ENCODE measurements at regions not wholly inside any gene's neighbourhood (a gene's known extent, or its start where the extent isn't known, plus 50 kb on each side); places are given as distances from the start of the nearest gene placed in this dataset.

- H3K9me3 Mint-ChIP-seq: peaks cover 0 to 23% (median 15%) of the 10 kb centered on the region in 5 donors
- H3K27me3 ChIP-seq (ENCODE audit: insufficient read depth, low read length, poor library complexity, severe bottlenecking): no peaks in the 10 kb centered on the region
Measured at GRCh38 chr14:35456261-35456660, 51.7 kb upstream of the NFKBIA start.

GRCh38 chr14:35458442-35458841, 53.9 kb upstream of the NFKBIA start:
- H3K27me3 Mint-ChIP-seq: peaks cover 5 to 17% of the 10 kb centered on the region in 2 donors
- H3K9me3 ChIP-seq (ENCODE audit: low read length): no peaks in the 10 kb centered on the region
- no peaks in the 10 kb centered on the region for H3K27me3 ChIP-seq (ENCODE audit: insufficient read depth, low read length, poor library complexity, severe bottlenecking)
- H3K36me3 ChIP-seq (ENCODE audit: insufficient read depth, low read length): no peaks in the 10 kb centered on the region
- ChIA-PET CTCF (no interaction called here), POLR2A (no interaction called here)
- DNase-seq: no peak
- no peak overlapping the region for H3K27ac Mint-ChIP-seq
- no peaks in the 10 kb centered on the region for H3K4me1 ChIP-seq (ENCODE audit: insufficient read depth, low read length)
- no peaks in the 10 kb centered on the region for H3K4me1 Mint-ChIP-seq
- no peak overlapping the region for H3K27ac ChIP-seq (ENCODE audit: low read depth, low read length)
- peaks cover 0 to 23% (median 15%) of the 10 kb centered on the region in 5 donors for H3K9me3 Mint-ChIP-seq
- H3K4me3 Mint-ChIP-seq: no peak overlapping the region
- peaks cover 0 to 16% (median 0%) of the 10 kb centered on the region in 3 donors for H3K36me3 Mint-ChIP-seq
- no peak overlapping the region for H3K4me3 ChIP-seq (ENCODE audit: low read length)

More at GRCh38 chr14:35456261-35456660, 51.7 kb upstream of the NFKBIA start:
- H3K27me3 Mint-ChIP-seq: peaks cover 5 to 17% of the 10 kb centered on the region in 2 donors
- H3K27ac ChIP-seq (ENCODE audit: low read depth, low read length): no peak overlapping the region
- H3K4me3 ChIP-seq (ENCODE audit: low read length): no peak overlapping the region
- no peaks in the 10 kb centered on the region for H3K4me1 ChIP-seq (ENCODE audit: insufficient read depth, low read length)
- H3K36me3 Mint-ChIP-seq: peaks cover 0 to 16% (median 0%) of the 10 kb centered on the region in 3 donors
- no peaks in the 10 kb centered on the region for H3K9me3 ChIP-seq (ENCODE audit: low read length)
- no peak for DNase-seq
- H3K36me3 ChIP-seq (ENCODE audit: insufficient read depth, low read length): no peaks in the 10 kb centered on the region
- no peak overlapping the region for H3K4me3 Mint-ChIP-seq
- H3K27ac Mint-ChIP-seq: no peak overlapping the region
- ChIA-PET CTCF (no interaction called here), POLR2A (no interaction called here)
- H3K4me1 Mint-ChIP-seq: no peaks in the 10 kb centered on the region

GRCh38 chr14:35459776-35460175, 55.2 kb upstream of the NFKBIA start:
- H3K4me3 Mint-ChIP-seq: no peak overlapping the region
- Histone ChIP-seq H3K27ac (ENCODE audit: low read depth, low read length) (no peak overlapping the region), H3K27me3 (ENCODE audit: insufficient read depth, low read length, poor library complexity, severe bottlenecking) (no peaks in the 10 kb centered on the region), H3K9me3 (ENCODE audit: low read length) (no peaks in the 10 kb centered on the region), H3K4me3 (ENCODE audit: low read length) (no peak overlapping the region), H3K4me1 (ENCODE audit: insufficient read depth, low read length) (no peaks in the 10 kb centered on the region), H3K36me3 (ENCODE audit: insufficient read depth, low read length) (no peaks in the 10 kb centered on the region)
- POLR2A ChIA-PET: no interaction called here
- peaks cover 0 to 16% (median 0%) of the 10 kb centered on the region in 3 donors for H3K36me3 Mint-ChIP-seq
- CTCF ChIA-PET: no interaction called here
- H3K9me3 Mint-ChIP-seq: peaks cover 0 to 23% (median 15%) of the 10 kb centered on the region in 5 donors
- no peak overlapping the region for H3K27ac Mint-ChIP-seq
- peaks cover 13 to 17% of the 10 kb centered on the region in 2 donors for H3K27me3 Mint-ChIP-seq
- no peak for DNase-seq
- H3K4me1 Mint-ChIP-seq: no peaks in the 10 kb centered on the region

DNA sequence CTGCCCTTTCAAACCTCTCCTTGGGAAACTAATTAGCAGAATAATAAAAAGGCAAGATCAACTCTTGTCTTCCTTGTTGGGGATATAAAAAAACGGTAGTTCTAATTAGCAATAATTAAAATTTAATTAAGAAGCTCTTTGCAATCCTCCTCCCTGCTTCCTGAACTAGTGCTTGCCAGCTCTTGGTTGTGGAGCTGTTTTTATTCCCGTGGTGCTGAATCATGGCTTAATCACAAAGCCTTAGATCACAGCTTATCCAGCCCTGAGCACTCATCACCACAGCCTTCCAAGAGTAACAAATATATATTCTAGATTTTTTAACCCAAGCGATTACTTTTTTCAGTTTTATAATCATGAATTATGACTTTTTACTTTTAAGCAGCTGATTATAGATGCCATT, 63.2 kb upstream of the INSM2 start:
- Histone ChIP-seq H3K27ac (ENCODE audit: low read depth, low read length) (no peak overlapping the region), H3K4me1 (ENCODE audit: insufficient read depth, low read length) (no peaks in the 10 kb centered on the region), H3K9me3 (ENCODE audit: low read length) (no peaks in the 10 kb centered on the region), H3K36me3 (ENCODE audit: insufficient read depth, low read length) (no peaks in the 10 kb centered on the region), H3K27me3 (ENCODE audit: insufficient read depth, low read length, poor library complexity, severe bottlenecking) (no peaks in the 10 kb centered on the region), H3K4me3 (ENCODE audit: low read length) (no peak overlapping the region)
- H3K27ac Mint-ChIP-seq: no peak overlapping the region
- peaks cover 0 to 7% (median 0%) of the 10 kb centered on the region in 5 donors for H3K9me3 Mint-ChIP-seq
- POLR2A ChIA-PET: no interaction called here
- DNase-seq: no peak
- peaks cover 0 to 7% (median 0%) of the 10 kb centered on the region in 3 donors for H3K36me3 Mint-ChIP-seq
- CTCF ChIA-PET: no interaction called here
- H3K4me3 Mint-ChIP-seq: no peak overlapping the region
- no peaks in the 10 kb centered on the region for H3K4me1 Mint-ChIP-seq
- H3K27me3 Mint-ChIP-seq: peaks cover 11 to 58% of the 10 kb centered on the region in 2 donors

- H3K4me1 Mint-ChIP-seq: no peaks in the 10 kb centered on the region
- Histone ChIP-seq H3K27ac (ENCODE audit: low read depth, low read length) (no peak overlapping the region), H3K4me1 (ENCODE audit: insufficient read depth, low read length) (no peaks in the 10 kb centered on the region), H3K9me3 (ENCODE audit: low read length) (no peaks in the 10 kb centered on the region), H3K27me3 (ENCODE audit: insufficient read depth, low read length, poor library complexity, severe bottlenecking) (no peaks in the 10 kb centered on the region), H3K4me3 (ENCODE audit: low read length) (no peak overlapping the region), H3K36me3 (ENCODE audit: insufficient read depth, low read length) (no peaks in the 10 kb centered on the region)
- no peak for DNase-seq
- POLR2A ChIA-PET: no interaction called here
- H3K27me3 Mint-ChIP-seq: peaks cover 11 to 48% of the 10 kb centered on the region in 2 donors
- no peak overlapping the region for H3K4me3 Mint-ChIP-seq
- H3K27ac Mint-ChIP-seq: no peak overlapping the region
- no peaks in the 10 kb centered on the region for H3K9me3 Mint-ChIP-seq
- CTCF ChIA-PET: no interaction called here
- no peaks in the 10 kb centered on the region for H3K36me3 Mint-ChIP-seq
Measured at GRCh38 chr14:35471803-35472202, 62.2 kb upstream of the INSM2 start.

GRCh38 chr14:35474323-35474722, 59.6 kb upstream of the INSM2 start:
- H3K4me3 Mint-ChIP-seq: no peak overlapping the region
- H3K9me3 ChIP-seq (ENCODE audit: low read length): no peaks in the 10 kb centered on the region

GRCh38 chr14:35480119-35480769, 53.7 kb upstream of the INSM2 start:
- DNase-seq: no peak
- Histone ChIP-seq H3K4me1 (ENCODE audit: insufficient read depth, low read length) (no peaks in the 10 kb centered on the region), H3K27ac (ENCODE audit: low read depth, low read length) (no peak overlapping the region), H3K36me3 (ENCODE audit: insufficient read depth, low read length) (no peaks in the 10 kb centered on the region), H3K4me3 (ENCODE audit: low read length) (no peak overlapping the region), H3K9me3 (ENCODE audit: low read length) (no peaks in the 10 kb centered on the region), H3K27me3 (ENCODE audit: insufficient read depth, low read length, poor library complexity, severe bottlenecking) (no peaks in the 10 kb centered on the region)
- Mint-ChIP-seq H3K36me3 (no peaks in the 10 kb centered on the region), H3K27ac (no peak overlapping the region), H3K27me3 (peaks cover 5 to 14% of the 10 kb centered on the region in 2 donors), H3K9me3 (no peaks in the 10 kb centered on the region), H3K4me3 (no peak overlapping the region), H3K4me1 (no peaks in the 10 kb centered on the region)
- ChIA-PET POLR2A (no interaction called here), CTCF (no interaction called here)

More at GRCh38 chr14:35474323-35474722, 59.6 kb upstream of the INSM2 start:
- Histone ChIP-seq H3K4me1 (ENCODE audit: insufficient read depth, low read length) (no peaks in the 10 kb centered on the region), H3K27ac (ENCODE audit: low read depth, low read length) (no peak overlapping the region), H3K27me3 (ENCODE audit: insufficient read depth, low read length, poor library complexity, severe bottlenecking) (no peaks in the 10 kb centered on the region), H3K36me3 (ENCODE audit: insufficient read depth, low read length) (no peaks in the 10 kb centered on the region), H3K4me3 (ENCODE audit: low read length) (no peak overlapping the region)
- Mint-ChIP-seq H3K36me3 (no peaks in the 10 kb centered on the region), H3K4me1 (no peaks in the 10 kb centered on the region), H3K9me3 (no peaks in the 10 kb centered on the region), H3K27ac (peak overlapping the region in 1 of 8 donors; percentile 28), H3K27me3 (peaks cover 9 to 32% of the 10 kb centered on the region in 2 donors)
- POLR2A ChIA-PET: no interaction called here
- DNase-seq: no peak
- CTCF ChIA-PET: no interaction called here

DNA sequence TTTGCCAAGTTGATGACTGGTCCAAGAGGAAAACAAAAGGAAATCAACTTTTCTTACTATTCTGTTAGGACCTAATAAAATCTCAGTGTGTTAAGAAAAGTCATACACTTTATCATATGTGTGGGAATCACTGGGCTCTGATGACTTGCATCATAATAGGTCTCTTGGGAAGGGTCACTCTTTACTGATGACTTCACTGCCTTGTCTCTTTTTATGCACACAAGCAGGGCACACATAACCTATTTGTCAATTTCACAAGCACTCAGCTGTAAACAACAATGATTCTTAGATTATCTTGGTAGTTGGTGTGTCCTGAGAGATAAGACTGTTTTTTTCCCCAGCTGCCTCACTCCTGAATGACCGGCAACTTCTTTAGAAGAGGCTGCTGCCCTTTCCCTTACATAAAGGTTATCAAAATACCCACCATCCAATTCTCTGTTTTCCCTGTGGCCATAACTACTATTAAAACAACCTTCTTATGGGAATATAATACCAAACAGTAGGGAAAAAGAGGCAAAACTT, 50.9 kb upstream of the INSM2 start:
- POLR2A ChIA-PET: no interaction called here
- Histone ChIP-seq H3K9me3 (ENCODE audit: low read length) (no peaks in the 10 kb centered on the region), H3K36me3 (ENCODE audit: insufficient read depth, low read length) (no peaks in the 10 kb centered on the region), H3K4me1 (ENCODE audit: insufficient read depth, low read length) (no peaks in the 10 kb centered on the region), H3K27ac (ENCODE audit: low read depth, low read length) (no peak overlapping the region), H3K4me3 (ENCODE audit: low read length) (no peak overlapping the region), H3K27me3 (ENCODE audit: insufficient read depth, low read length, poor library complexity, severe bottlenecking) (no peaks in the 10 kb centered on the region)
- H3K4me1 Mint-ChIP-seq: no peaks in the 10 kb centered on the region
- no peaks in the 10 kb centered on the region for H3K36me3 Mint-ChIP-seq
- H3K27me3 Mint-ChIP-seq: peaks cover 0 to 14% of the 10 kb centered on the region in 2 donors
- DNase-seq: no peak
- no peak overlapping the region for H3K27ac Mint-ChIP-seq
- H3K4me3 Mint-ChIP-seq: no peak overlapping the region
- H3K9me3 Mint-ChIP-seq: no peaks in the 10 kb centered on the region
- CTCF ChIA-PET: no interaction called here

Data from CD8-positive, alpha-beta memory T cell (primary cell).